GM21619 (cell line): ENCODE measurements at regions not wholly inside any gene's neighbourhood (a gene's known extent, or its start where the extent isn't known, plus 50 kb on each side); places are given as distances from the start of the nearest gene placed in this dataset.
"Not testable (repeated sequence)": the region's sequence is repeated elsewhere in the genome, so short reads cannot be mapped to it uniquely, and the experiment has no call there.

ENCODE experiments used
- ATAC-seq: cut with Tn5 transposase; IDR thresholded peaks from one replicate; pipeline ENCODE4 v1.9.1; 2021; ENCODE audit not compliant: unreplicated experiment

- no peak for ATAC-seq
These were observed 136.0 kb upstream of the TNRC6C start for GRCh38 chr17:77822302-77823030.

GRCh38 chr17:77824102-77824779 is 134.3 kb upstream of the TNRC6C start:
- no peak for ATAC-seq

GRCh38 chr17:77824780-77825280 is 133.7 kb upstream of the TNRC6C start:
- no peak for ATAC-seq

- no peak for ATAC-seq
These were observed 132.9 kb upstream of the TNRC6C start for GRCh38 chr17:77825621-77826020.

- ATAC-seq = no peak
These were observed 132.2 kb upstream of the TNRC6C start for GRCh38 chr17:77826132-77826873.

GRCh38 chr17:77827039-77827438 is 131.5 kb upstream of the TNRC6C start:
- no peak for ATAC-seq

GRCh38 chr17:77827511-77827910 is 131.0 kb upstream of the TNRC6C start:
- no peak for ATAC-seq

- ATAC-seq = no peak
These were observed 129.6 kb upstream of the TNRC6C start for GRCh38 chr17:77828749-77829539.

GRCh38 chr17:77829843-77830799 is 128.4 kb upstream of the TNRC6C start:
- ATAC-seq = no peak

- ATAC-seq = no peak
These were observed 127.6 kb upstream of the TNRC6C start for GRCh38 chr17:77830816-77831473.

GRCh38 chr17:77831474-77832179 is 126.9 kb upstream of the TNRC6C start:
- ATAC-seq = no peak

GRCh38 chr17:77832180-77832560 is 126.3 kb upstream of the TNRC6C start:
- ATAC-seq = no peak

- no peak for ATAC-seq
These were observed 124.7 kb upstream of the TNRC6C start for GRCh38 chr17:77833769-77834168.

GRCh38 chr17:77834170-77835115 is 124.1 kb upstream of the TNRC6C start:
- no peak for ATAC-seq

- ATAC-seq = no peak
These were observed 121.9 kb upstream of the TNRC6C start for GRCh38 chr17:77836557-77837041.

- not testable (repeated sequence) for ATAC-seq
These were observed 121.4 kb upstream of the TNRC6C start for GRCh38 chr17:77837072-77837471.

- ATAC-seq = no peak
These were observed 120.6 kb upstream of the TNRC6C start for GRCh38 chr17:77837917-77838316.
